Stimulated activated CD8-positive, alpha-beta memory T cell treated with anti-CD3 and anti-CD28 coated beads, Interleukin-7, amount 100 ng/mL, for 48 hours (primary cell): ENCODE measurements at regions not wholly inside any gene's neighbourhood (a gene's known extent, or its start where the extent isn't known, plus 50 kb on each side); places are given as distances from the start of the nearest gene placed in this dataset.

Experiments
- DNase-seq, 2 donors: peaks; one replicate each; pipeline ENCODE4 v3.0.0-alpha.2; 2020; ENCODE audit warnings: low read depth in 1 of 2; ENCODE audit errors: extremely low read depth in 1 of 2

GRCh38 chr3:168212664-168213285 is 117.1 kb upstream of the GOLIM4 start:
- no peak for DNase-seq

- DNase-seq = no peak
Measured at GRCh38 chr3:168205451-168205850, 109.7 kb upstream of the GOLIM4 start.

GRCh38 chr3:168197162-168197561 is 101.4 kb upstream of the GOLIM4 start:
- no peak for DNase-seq

- DNase-seq = no peak
Measured at GRCh38 chr3:168191856-168192255, 96.1 kb upstream of the GOLIM4 start.

- DNase-seq = no peak
Measured at GRCh38 chr3:168187233-168187632, 91.5 kb upstream of the GOLIM4 start.

GRCh38 chr3:168186293-168186983 is 90.7 kb upstream of the GOLIM4 start:
- DNase-seq = no peak

- no peak for DNase-seq
Measured at GRCh38 chr3:168183774-168184173, 88.0 kb upstream of the GOLIM4 start.

- DNase-seq = no peak
Measured at GRCh38 chr3:168168743-168169142, 73.0 kb upstream of the GOLIM4 start.

GRCh38 chr3:168165390-168166269 is 69.9 kb upstream of the GOLIM4 start:
- peak in 1 of 2 donors; percentile 7 for DNase-seq

GRCh38 chr3:168162172-168162571 is 66.4 kb upstream of the GOLIM4 start:
- DNase-seq = no peak

GRCh38 chr3:168161696-168162095 is 66.0 kb upstream of the GOLIM4 start:
- DNase-seq = no peak

- no peak for DNase-seq
Measured at GRCh38 chr3:168157903-168158302, 62.2 kb upstream of the GOLIM4 start.

- DNase-seq = no peak
Measured at GRCh38 chr3:168157099-168157700, 61.5 kb upstream of the GOLIM4 start.

- DNase-seq = no peak
Measured at GRCh38 chr3:168156479-168156878, 60.8 kb upstream of the GOLIM4 start.

- DNase-seq = no peak
Measured at GRCh38 chr3:168155303-168155702, 59.6 kb upstream of the GOLIM4 start.

- no peak for DNase-seq
Measured at GRCh38 chr3:168154089-168154488, 58.4 kb upstream of the GOLIM4 start.

GRCh38 chr3:168152149-168152548 is 56.4 kb upstream of the GOLIM4 start:
- no peak for DNase-seq
